HG02973 (cell line): ENCODE measurements at regions not wholly inside any gene's neighbourhood (a gene's known extent, or its start where the extent isn't known, plus 50 kb on each side); places are given as distances from the start of the nearest gene placed in this dataset.
A peak's percentile ranks its signal among the peaks of the same experiment; 100 is the strongest.
"Not testable (repeated sequence)": the region's sequence is repeated elsewhere in the genome, so short reads cannot be mapped to it uniquely, and the experiment has no call there.

Experiments used
- ATAC-seq: cut with Tn5 transposase; IDR thresholded peaks from one replicate; pipeline ENCODE4 v1.9.1; 2021; ENCODE audit warnings: moderate library complexity; ENCODE audit not compliant: unreplicated experiment

GRCh38 chr3:195669310-195669709 is 51.5 kb upstream of the MUC20 start:
- ATAC-seq: not testable (repeated sequence)

GRCh38 chr3:195668131-195668766 is 52.5 kb upstream of the MUC20 start:
- ATAC-seq: not testable (repeated sequence)

- not testable (repeated sequence) for ATAC-seq
Measured at GRCh38 chr3:195665311-195665710, 55.5 kb upstream of the MUC20 start.

GRCh38 chr3:195664131-195664530 is 56.6 kb upstream of the MUC20 start:
- not testable (repeated sequence) for ATAC-seq

- not testable (repeated sequence) for ATAC-seq
Measured at GRCh38 chr3:195659136-195659533, 61.6 kb upstream of the MUC20 start.

GRCh38 chr3:195658381-195659135 is 62.2 kb upstream of the MUC20 start:
- peak; percentile 41 for ATAC-seq

GRCh38 chr3:195657475-195658372 is 63.1 kb upstream of the MUC20 start:
- ATAC-seq: peak; percentile 83

GRCh38 chr3:195656091-195656490 is 64.7 kb upstream of the MUC20 start:
- not testable (repeated sequence) for ATAC-seq

- ATAC-seq: not testable (repeated sequence)
Measured at GRCh38 chr3:195654746-195655145, 66.0 kb upstream of the MUC20 start.

GRCh38 chr3:195654138-195654537 is 66.6 kb upstream of the MUC20 start:
- ATAC-seq: not testable (repeated sequence)

GRCh38 chr3:195653641-195654040 is 67.1 kb upstream of the MUC20 start:
- not testable (repeated sequence) for ATAC-seq

- ATAC-seq: not testable (repeated sequence)
Measured at GRCh38 chr3:195647912-195648702, 64.4 kb upstream of the APOD start.

- ATAC-seq: not testable (repeated sequence)
Measured at GRCh38 chr3:195645872-195646271, 62.1 kb upstream of the APOD start.

- ATAC-seq: not testable (repeated sequence)
Measured at GRCh38 chr3:195643245-195643644, 59.5 kb upstream of the APOD start.

GRCh38 chr3:195642311-195642710 is 58.6 kb upstream of the APOD start:
- ATAC-seq: not testable (repeated sequence)

- not testable (repeated sequence) for ATAC-seq
Measured at GRCh38 chr3:195638456-195638855, 54.7 kb upstream of the APOD start.

GRCh38 chr3:195637473-195638233 is 53.9 kb upstream of the APOD start:
- not testable (repeated sequence) for ATAC-seq

- ATAC-seq: not testable (repeated sequence)
Measured at GRCh38 chr3:195637011-195637410, 53.3 kb upstream of the APOD start.

- ATAC-seq: not testable (repeated sequence)
Measured at GRCh38 chr3:195635898-195636685, 52.4 kb upstream of the APOD start.
